ENCODE measurements at regions not wholly inside any gene's neighbourhood (a gene's known extent, or its start where the extent isn't known, plus 50 kb on each side); places are given as distances from the start of the nearest gene placed in this dataset.

DNA sequence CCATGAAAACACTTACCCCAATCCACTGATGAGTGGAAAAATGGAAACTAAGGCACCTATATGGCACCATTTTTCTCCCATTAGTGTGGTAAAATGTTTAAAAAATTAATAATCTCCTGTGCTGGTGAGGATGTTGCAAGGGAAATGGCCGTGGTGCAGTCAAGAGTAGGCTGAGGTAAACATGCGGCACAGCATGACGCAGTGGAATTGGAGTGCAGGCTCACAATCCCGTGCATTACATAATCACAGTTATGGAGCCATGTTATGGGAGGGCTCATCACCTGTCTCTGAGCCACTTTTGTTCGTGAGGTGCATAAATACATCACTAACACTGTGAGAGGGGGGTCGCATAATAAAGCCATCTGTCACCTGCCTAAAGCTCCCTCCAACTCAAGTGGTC lies 164.4 kb upstream of the XYLT1 start:
- no peak for DNase-seq
- H3K4me3 ChIP-seq: no peak overlapping the region
- no peaks in the 10 kb centered on the region for H3K27me3 ChIP-seq
- intact Hi-C loops (cut with DNase I; ENCODE audit: low total_unique reads): no loop called here
- TF ChIP-seq POLR2A (IDR thresholded peaks at IDR 0.05): no peak
- TF ChIP-seq, protein P1, sequence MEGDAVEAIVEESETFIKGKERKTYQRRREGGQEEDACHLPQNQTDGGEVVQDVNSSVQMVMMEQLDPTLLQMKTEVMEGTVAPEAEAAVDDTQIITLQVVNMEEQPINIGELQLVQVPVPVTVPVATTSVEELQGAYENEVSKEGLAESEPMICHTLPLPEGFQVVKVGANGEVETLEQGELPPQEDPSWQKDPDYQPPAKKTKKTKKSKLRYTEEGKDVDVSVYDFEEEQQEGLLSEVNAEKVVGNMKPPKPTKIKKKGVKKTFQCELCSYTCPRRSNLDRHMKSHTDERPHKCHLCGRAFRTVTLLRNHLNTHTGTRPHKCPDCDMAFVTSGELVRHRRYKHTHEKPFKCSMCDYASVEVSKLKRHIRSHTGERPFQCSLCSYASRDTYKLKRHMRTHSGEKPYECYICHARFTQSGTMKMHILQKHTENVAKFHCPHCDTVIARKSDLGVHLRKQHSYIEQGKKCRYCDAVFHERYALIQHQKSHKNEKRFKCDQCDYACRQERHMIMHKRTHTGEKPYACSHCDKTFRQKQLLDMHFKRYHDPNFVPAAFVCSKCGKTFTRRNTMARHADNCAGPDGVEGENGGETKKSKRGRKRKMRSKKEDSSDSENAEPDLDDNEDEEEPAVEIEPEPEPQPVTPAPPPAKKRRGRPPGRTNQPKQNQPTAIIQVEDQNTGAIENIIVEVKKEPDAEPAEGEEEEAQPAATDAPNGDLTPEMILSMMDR (IDR thresholded peaks at IDR 0.05): no peak
- H3K9me3 ChIP-seq: no peaks in the 10 kb centered on the region
- no peaks in the 10 kb centered on the region for H3K36me3 ChIP-seq
- no peaks in the 10 kb centered on the region for H3K4me1 ChIP-seq
- H3K27ac ChIP-seq: no peak overlapping the region

DNA sequence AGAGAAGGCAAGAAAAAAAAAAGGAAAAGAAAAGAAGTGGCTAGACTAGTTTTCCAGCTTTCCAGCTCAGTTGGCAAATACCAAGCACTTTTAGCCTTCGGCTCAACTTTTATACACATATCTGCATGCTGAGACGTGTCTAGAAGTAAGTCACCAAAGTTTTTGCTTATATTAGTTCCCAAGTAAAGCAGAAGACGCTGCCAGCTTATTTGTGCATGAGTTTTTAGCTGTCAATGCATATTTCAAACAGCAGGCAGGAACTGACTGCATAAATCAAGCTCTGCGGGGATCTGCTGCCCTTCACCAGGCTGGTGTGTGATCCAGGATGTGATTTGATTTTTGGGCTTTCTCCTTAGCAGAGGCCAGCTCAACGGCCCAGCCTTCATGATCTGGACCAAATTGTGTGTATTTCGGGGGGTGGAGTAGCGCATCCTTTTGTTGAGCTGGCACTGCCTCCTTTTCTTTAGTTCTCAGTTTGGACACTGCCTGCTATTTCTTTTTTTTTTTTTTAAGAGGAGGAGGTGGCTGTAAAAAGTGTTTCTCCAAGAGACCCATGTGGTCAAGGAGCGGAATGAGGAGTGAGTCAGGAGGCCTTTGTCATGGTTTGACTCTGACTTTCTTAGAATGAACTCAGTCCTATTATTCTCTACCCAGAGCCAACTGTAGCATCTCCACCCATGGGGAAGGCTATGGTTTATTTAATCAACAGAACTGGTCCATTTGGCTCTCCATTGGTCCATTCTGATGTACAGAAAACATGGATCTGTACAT lies 162.6 kb upstream of the XYLT1 start:
- intact Hi-C loops (cut with DNase I; ENCODE audit: low total_unique reads): no loop called here
- no peak for TF ChIP-seq POLR2A (IDR thresholded peaks at IDR 0.05)
- TF ChIP-seq, protein P1 (IDR thresholded peaks at IDR 0.05): no peak
- DNase-seq: no peak

DNA sequence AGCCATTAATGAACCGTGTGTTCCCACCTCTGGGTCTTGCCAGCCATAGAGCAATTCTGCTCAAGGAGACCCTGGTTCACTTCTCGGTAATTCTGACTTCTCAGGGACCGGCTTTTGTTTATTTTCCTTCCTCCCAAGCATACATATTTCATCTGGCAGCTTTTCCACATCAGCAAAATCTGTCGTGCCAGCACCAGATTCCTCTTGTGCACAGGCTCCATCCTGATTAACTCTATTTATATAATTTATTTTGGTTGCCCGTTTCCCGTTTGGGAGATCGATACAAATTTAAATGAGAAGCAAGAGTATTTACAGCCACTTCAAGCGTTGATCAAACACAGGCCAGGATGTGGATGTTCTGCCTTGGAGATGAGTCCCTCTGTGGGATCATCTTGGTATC lies 161.9 kb upstream of the XYLT1 start:
- Histone ChIP-seq H3K27ac (no peak overlapping the region), H3K36me3 (no peaks in the 10 kb centered on the region), H3K4me1 (no peaks in the 10 kb centered on the region), H3K27me3 (no peaks in the 10 kb centered on the region), H3K9me3 (no peaks in the 10 kb centered on the region), H3K4me3 (no peak overlapping the region)
- no peak for DNase-seq
- TF ChIP-seq, protein P1 (IDR thresholded peaks at IDR 0.05): no peak
- no peak for TF ChIP-seq POLR2A (IDR thresholded peaks at IDR 0.05)
- intact Hi-C loops (cut with DNase I; ENCODE audit: low total_unique reads): no loop called here

More for the DNA sequence above, 162.6 kb upstream of the XYLT1 start:
- Histone ChIP-seq H3K27ac (no peak overlapping the region), H3K4me1 (no peaks in the 10 kb centered on the region), H3K9me3 (no peaks in the 10 kb centered on the region), H3K36me3 (no peaks in the 10 kb centered on the region), H3K4me3 (no peak overlapping the region), H3K27me3 (no peaks in the 10 kb centered on the region)

DNA sequence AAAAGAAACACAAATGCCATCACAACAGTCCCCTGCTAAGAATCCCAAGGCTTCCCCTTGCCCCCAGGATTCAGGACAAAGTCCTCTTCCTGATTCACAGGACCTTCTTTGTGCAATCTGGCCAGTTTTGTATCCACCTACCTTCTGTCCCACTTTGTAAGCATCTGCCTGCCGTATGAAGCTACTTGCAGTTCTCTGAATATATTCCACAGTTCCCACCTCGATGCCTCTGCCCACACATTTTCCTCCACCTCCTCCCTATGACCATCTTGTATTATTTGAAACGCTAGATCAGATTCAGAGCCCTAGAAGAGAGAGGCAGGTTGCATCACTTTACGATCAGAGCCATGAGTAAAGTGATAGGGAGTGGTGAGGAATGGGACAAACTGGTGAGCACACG lies 159.2 kb upstream of the XYLT1 start:
- no peak for DNase-seq
- TF ChIP-seq, protein P1 (IDR thresholded peaks at IDR 0.05): no peak
- TF ChIP-seq POLR2A (IDR thresholded peaks at IDR 0.05): no peak

DNA sequence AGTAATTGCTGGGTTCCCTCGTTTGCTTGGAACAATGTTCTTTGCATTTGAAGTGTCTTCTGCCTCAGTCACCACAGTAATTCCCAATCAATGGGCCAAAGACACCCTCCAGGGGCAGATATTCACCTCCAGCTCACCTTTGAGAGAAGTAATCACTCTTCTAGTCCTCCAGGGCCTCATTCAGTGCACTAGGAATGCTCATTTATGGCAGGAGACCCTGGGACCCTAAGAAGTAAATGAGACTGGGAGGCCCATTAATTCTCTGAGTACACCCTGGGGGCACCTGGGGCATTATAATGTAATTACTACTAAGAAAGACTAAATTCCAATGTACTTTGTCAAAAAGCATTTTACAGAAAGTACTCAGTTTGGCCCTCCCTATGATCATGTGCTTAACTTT lies 158.2 kb upstream of the XYLT1 start:
- Histone ChIP-seq H3K27ac (no peak overlapping the region), H3K4me1 (no peaks in the 10 kb centered on the region), H3K27me3 (no peaks in the 10 kb centered on the region), H3K4me3 (no peak overlapping the region), H3K9me3 (no peaks in the 10 kb centered on the region), H3K36me3 (no peaks in the 10 kb centered on the region)
- TF ChIP-seq, protein P1 (IDR thresholded peaks at IDR 0.05): no peak
- no peak for TF ChIP-seq POLR2A (IDR thresholded peaks at IDR 0.05)
- DNase-seq: no peak
- intact Hi-C loops (cut with DNase I; ENCODE audit: low total_unique reads): no loop called here

More for the DNA sequence above, 159.2 kb upstream of the XYLT1 start:
- intact Hi-C loops (cut with DNase I; ENCODE audit: low total_unique reads): no loop called here
- Histone ChIP-seq H3K27ac (no peak overlapping the region), H3K27me3 (no peaks in the 10 kb centered on the region), H3K4me3 (no peak overlapping the region), H3K4me1 (no peaks in the 10 kb centered on the region), H3K9me3 (no peaks in the 10 kb centered on the region), H3K36me3 (no peaks in the 10 kb centered on the region)
